PC-3 (cell line): ENCODE measurements at regions not wholly inside any gene's neighbourhood (a gene's known extent, or its start where the extent isn't known, plus 50 kb on each side); places are given as distances from the start of the nearest gene placed in this dataset.

Experiments used
- ATAC-seq: fragments of 200-7000 bp; cut with Tn5 transposase; 2 replicates; pipeline ENCODE4 v1.9.1; 2020; ENCODE audit warnings: mild to moderate bottlenecking, moderate library complexity
- BruUV-seq: library from RNA; stranded (reverse); fragments of 400-500 nt; replicated peaks from 2 replicates; lab custom pipeline; 2021; lab: Mats Ljungman, UMichigan
- CTCF ChIA-PET: fragments of 300-600 bp; sonication (Branson Sonifier 250); formaldehyde crosslinking; loops from one replicate; lab custom pipeline; 2022; ENCODE audit warnings: antibody characterized with exemption; lab: Charles Lee
- POLR2A ChIA-PET: fragments of 300-600 bp; sonication (Branson Sonifier 250); formaldehyde crosslinking; loops from one replicate; lab custom pipeline; 2022; ENCODE audit warnings: antibody characterized with exemption; ENCODE audit not compliant: unreplicated experiment; lab: Charles Lee
- DNase-seq: peaks from one replicate; pipeline ENCODE4 v3.0.0-alpha.2; 2015
- H2AFZ ChIP-seq: fragments of 300-600 bp; sonication (generic); 2 replicates; pipeline ENCODE4 v1.6.0; 2016; ENCODE audit warnings: antibody characterized with exemption, low read length
- H3F3A ChIP-seq: fragments of 300-600 bp; sonication (generic); one replicate; pipeline ENCODE4 v1.6.0; 2017; ENCODE audit warnings: antibody characterized with exemption, low read length, control low read depth, mild to moderate bottlenecking; ENCODE audit not compliant: unreplicated experiment
- H3K27ac ChIP-seq: fragments of 300-600 bp; sonication (generic); 2 replicates; pipeline ENCODE4 v1.5.1; 2016; ENCODE audit warnings: mild to moderate bottlenecking, low read length
- H3K27me3 ChIP-seq: fragments of 300-600 bp; sonication (generic); 2 replicates; pipeline ENCODE4 v1.6.1; 2016; ENCODE audit warnings: low read length, mixed read lengths
- H3K36me3 ChIP-seq: fragments of 300-600 bp; sonication (generic); 2 replicates; pipeline ENCODE4 v1.6.1; 2016; ENCODE audit warnings: low read depth, mixed run types, low read length, mixed read lengths
- H3K4me1 ChIP-seq: fragments of 300-600 bp; sonication (generic); 2 replicates; pipeline ENCODE4 v1.5.1; 2016; ENCODE audit warnings: low read length; ENCODE audit not compliant: insufficient read depth
- H3K4me2 ChIP-seq: fragments of 300-600 bp; sonication (generic); 2 replicates; pipeline ENCODE4 v1.6.0; 2016; ENCODE audit warnings: low read length
- H3K4me3 ChIP-seq: fragments of 300-600 bp; sonication (generic); 2 replicates; pipeline ENCODE4 v1.5.1; 2016; ENCODE audit warnings: mild to moderate bottlenecking, low read length, mixed read lengths
- H3K79me2 ChIP-seq: fragments of 300-600 bp; sonication (generic); 2 replicates; pipeline ENCODE4 v1.6.1; 2017; ENCODE audit warnings: low read length, mixed read lengths
- H3K9ac ChIP-seq: fragments of 300-600 bp; sonication (generic); 2 replicates; pipeline ENCODE4 v1.6.0; 2016; ENCODE audit warnings: mild to moderate bottlenecking, low read length
- H3K9me2 ChIP-seq: fragments of 300-600 bp; sonication (generic); replicated peaks from 2 replicates; pipeline ENCODE4 v1.6.1; 2016; ENCODE audit warnings: mixed run types, low read length, mixed read lengths
- H3K9me3 ChIP-seq: fragments of 300-600 bp; sonication (generic); 2 replicates; pipeline ENCODE4 v1.6.1; 2016; ENCODE audit warnings: low read length, mixed read lengths
- H4K20me1 ChIP-seq: fragments of 300-600 bp; sonication (generic); 2 replicates; pipeline ENCODE4 v1.6.1; 2016; ENCODE audit warnings: low read length, mixed read lengths
- CTCF ChIP-seq: fragments of 300-600 bp; sonication (generic); conservative IDR thresholded peaks from 2 replicates; pipeline ENCODE4 v1.5.1; 2017; ENCODE audit warnings: antibody characterized with exemption, low read depth, mild to moderate bottlenecking, low read length
- EZH2 ChIP-seq: fragments of 300-600 bp; sonication (generic); IDR thresholded peaks from one replicate; pipeline ENCODE4 v1.6.1; 2017; ENCODE audit warnings: antibody characterized with exemption, mild to moderate bottlenecking, low read length; ENCODE audit not compliant: unreplicated experiment
- EZH2phosphoT487 ChIP-seq: fragments of 300-600 bp; sonication (generic); IDR thresholded peaks from 2 replicates; pipeline ENCODE4 v1.6.1; 2018; ENCODE audit warnings: mild to moderate bottlenecking, antibody characterized with exemption, low read length, borderline replicate concordance
- intact Hi-C: fragments of 100-400 bp; cut with micrococcal nuclease; formaldehyde crosslinking; loops from 2 replicates; pipeline ENCODE4 v1.9.0; 2023

DNA sequence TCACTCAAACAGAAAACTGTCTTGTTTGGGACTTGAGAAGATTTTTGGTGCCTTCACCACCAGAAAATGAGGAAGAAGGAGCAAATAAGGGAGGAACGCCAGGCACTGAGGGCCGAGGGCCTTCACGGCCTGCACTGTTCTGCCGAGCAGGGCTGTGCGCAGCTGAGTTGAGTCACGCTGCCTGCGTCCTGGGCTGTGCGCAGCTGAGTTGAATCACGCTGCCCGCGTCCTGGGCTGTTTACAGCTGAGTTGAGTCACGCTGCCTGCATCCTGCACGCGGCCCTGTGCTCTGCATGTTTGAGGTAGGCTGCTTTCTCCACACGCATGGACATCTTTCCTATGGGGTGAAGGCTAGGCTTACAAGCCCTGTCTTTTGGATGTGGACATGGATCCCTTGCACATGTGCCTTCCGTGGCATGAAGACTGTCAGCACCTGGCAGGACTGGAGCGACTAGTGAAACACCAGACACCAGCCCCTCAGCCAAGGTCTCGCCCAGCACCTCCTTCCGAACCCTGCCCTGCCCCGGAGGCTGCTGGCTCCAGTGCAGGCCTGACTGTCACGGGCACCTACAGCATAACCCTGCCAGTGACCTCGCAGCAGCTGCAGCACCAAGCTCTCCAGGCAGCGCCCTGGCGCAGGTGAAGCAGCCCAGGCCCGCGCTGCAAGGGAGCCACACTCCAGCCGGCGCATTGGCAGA is 96.7 kb downstream of the HTR5A start:
- Histone ChIP-seq H3K36me3 (no peaks in the 10 kb centered on the region), H3K9me2 (no peaks in the 10 kb centered on the region), H3K9me3 (no peaks in the 10 kb centered on the region), H3K4me1 (peaks cover 4% of the 10 kb centered on the region; the same call in 1 of the 2 replicates), H3K27me3 (peaks cover 49% of the 10 kb centered on the region), H2AFZ (peak overlapping the region; percentile 28; the same call in 1 of the 2 replicates), H4K20me1 (no peaks in the 10 kb centered on the region), H3K27ac (no peak overlapping the region), H3K4me2 (no peak overlapping the region), H3K9ac (no peak overlapping the region), H3F3A (no peaks in the 10 kb centered on the region), H3K4me3 (no peak overlapping the region), H3K79me2 (no peaks in the 10 kb centered on the region)
- TF ChIP-seq EZH2, result no peak
- no peak for TF ChIP-seq CTCF
- TF ChIP-seq EZH2phosphoT487, result no peak
- ATAC-seq (peak; percentile 95), DNase-seq (peak; percentile 68)
- BruUV-seq, result no TSS peak
- ChIA-PET POLR2A (no interaction called here), CTCF (no interaction called here)
- intact Hi-C loops, result loop anchor here (10.0 kb wide), 1 partner anchor 162 kb away; the partner anchor contains the start of gene PAXIP1

DNA sequence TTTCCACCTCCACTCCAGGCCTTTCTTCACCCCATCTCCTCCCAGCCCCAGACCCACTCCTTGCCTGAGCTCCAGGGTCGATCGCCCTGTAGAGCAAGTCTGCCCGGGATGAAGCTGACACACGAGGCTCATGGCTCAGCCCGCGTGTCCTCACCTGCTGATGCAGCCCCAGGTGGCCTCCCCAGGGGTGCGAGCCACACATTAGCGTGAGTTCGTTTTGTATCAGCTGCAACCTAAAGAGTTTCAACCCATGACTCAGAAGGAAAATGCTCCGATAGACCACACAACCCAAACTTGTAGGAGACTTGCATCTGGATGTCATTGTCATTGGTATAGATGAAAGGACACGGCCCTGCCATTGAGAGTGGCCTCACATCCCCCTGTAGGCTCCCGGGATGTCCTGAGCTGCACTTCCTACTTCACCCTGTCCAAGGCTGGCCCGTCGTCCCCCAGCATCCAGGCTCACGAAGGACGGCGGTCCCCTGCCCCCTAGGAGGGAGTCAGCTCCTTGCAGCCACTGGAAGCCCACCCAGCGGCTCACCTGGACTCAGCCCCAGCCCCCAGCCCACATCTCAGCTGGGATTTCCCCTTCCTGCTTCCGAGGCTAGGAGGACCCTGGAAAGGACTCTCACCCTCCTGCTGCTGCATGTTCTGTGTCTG is 97.7 kb downstream of the HTR5A start:
- Histone ChIP-seq H4K20me1 (no peaks in the 10 kb centered on the region), H3F3A (no peaks in the 10 kb centered on the region), H3K27me3 (peaks cover 50% of the 10 kb centered on the region), H3K4me2 (no peak overlapping the region), H3K9ac (no peak overlapping the region), H3K27ac (no peak overlapping the region), H3K4me1 (peaks cover 4% of the 10 kb centered on the region; the same call in 1 of the 2 replicates), H3K79me2 (no peaks in the 10 kb centered on the region), H3K4me3 (no peak overlapping the region), H3K9me2 (no peaks in the 10 kb centered on the region), H3K9me3 (no peaks in the 10 kb centered on the region), H3K36me3 (no peaks in the 10 kb centered on the region), H2AFZ (no peak overlapping the region)
- BruUV-seq, result no TSS peak
- DNase-seq, result no peak
- intact Hi-C loops, result loop anchor here (10.0 kb wide), 1 partner anchor 163 kb away; the partner anchor contains the start of gene PAXIP1
- TF ChIP-seq EZH2 (no peak), CTCF (no peak), EZH2phosphoT487 (no peak)
- ATAC-seq, result no peak
- ChIA-PET CTCF (no interaction called here), POLR2A (no interaction called here)
